ENCODE measurements at regions not wholly inside any gene's neighbourhood (a gene's known extent, or its start where the extent isn't known, plus 50 kb on each side); places are given as distances from the start of the nearest gene placed in this dataset.
"Not testable (repeated sequence)": the region's sequence is repeated elsewhere in the genome, so short reads cannot be mapped to it uniquely, and the experiment has no call there.

DNA sequence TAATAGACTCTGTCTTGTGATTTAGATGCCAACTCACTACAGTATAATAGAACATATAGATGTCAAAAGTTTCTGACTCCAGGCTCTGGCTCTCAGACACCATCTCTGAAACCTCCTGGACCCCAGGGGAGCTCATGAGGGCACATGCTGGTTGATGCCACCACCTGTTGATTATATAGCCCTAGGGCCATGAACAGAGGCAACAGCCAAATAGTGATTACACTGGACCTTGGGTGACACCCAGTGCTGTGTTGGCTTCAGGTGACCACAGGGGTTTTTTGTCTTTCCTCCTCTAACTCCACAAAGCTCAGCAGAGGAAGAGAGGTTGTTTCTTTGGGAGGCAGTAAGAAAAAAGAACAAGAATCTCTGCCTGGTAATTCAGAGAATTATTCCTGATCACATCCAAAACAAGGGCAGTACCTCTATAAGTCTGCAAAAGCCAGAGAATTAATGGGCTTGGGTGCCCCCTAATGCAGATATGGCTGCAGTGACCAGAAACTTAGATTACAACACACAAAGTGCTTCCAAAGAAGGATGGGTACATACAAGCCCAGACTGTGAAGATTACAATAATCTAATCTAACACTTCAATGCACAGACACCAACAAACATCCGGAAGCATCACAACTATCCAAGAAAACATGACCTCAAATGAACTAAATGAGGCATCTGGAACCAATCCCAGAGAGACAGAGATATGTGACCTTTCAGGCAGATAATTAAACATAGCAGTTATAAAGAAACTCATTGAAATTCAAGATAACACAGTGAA is 1920.6 kb downstream of the ARAP2 start:
- DNase-seq (ENCODE audit: low spot score): no peak
- Mint-ChIP-seq H3K27me3 (ENCODE audit: unreplicated experiment) (no peaks in the 10 kb centered on the region), H3K36me3 (ENCODE audit: low read depth, unreplicated experiment) (no peaks in the 10 kb centered on the region), H3K27ac (ENCODE audit: unreplicated experiment) (no peak overlapping the region), H3K4me1 (ENCODE audit: unreplicated experiment) (no peaks in the 10 kb centered on the region), H3K9me3 (ENCODE audit: unreplicated experiment) (no peaks in the 10 kb centered on the region), H3K4me3 (ENCODE audit: unreplicated experiment) (no peak overlapping the region)
- no peak for TF ChIP-seq CTCF (IDR thresholded peaks at IDR 0.05; ENCODE audit: unreplicated experiment)

GRCh38 chr4:34328939-34329338 is 1915.4 kb downstream of the ARAP2 start:
- H3K9me3 Mint-ChIP-seq (ENCODE audit: unreplicated experiment): no peaks in the 10 kb centered on the region
- no peak for DNase-seq (ENCODE audit: low spot score)
- no peak overlapping the region for H3K4me3 Mint-ChIP-seq (ENCODE audit: unreplicated experiment)
- no peak for TF ChIP-seq CTCF (IDR thresholded peaks at IDR 0.05; ENCODE audit: unreplicated experiment)
- H3K27me3 Mint-ChIP-seq (ENCODE audit: unreplicated experiment): no peaks in the 10 kb centered on the region
- H3K36me3 Mint-ChIP-seq (ENCODE audit: low read depth, unreplicated experiment): no peaks in the 10 kb centered on the region
- H3K4me1 Mint-ChIP-seq (ENCODE audit: unreplicated experiment): no peaks in the 10 kb centered on the region
- H3K27ac Mint-ChIP-seq (ENCODE audit: unreplicated experiment): no peak overlapping the region

DNA sequence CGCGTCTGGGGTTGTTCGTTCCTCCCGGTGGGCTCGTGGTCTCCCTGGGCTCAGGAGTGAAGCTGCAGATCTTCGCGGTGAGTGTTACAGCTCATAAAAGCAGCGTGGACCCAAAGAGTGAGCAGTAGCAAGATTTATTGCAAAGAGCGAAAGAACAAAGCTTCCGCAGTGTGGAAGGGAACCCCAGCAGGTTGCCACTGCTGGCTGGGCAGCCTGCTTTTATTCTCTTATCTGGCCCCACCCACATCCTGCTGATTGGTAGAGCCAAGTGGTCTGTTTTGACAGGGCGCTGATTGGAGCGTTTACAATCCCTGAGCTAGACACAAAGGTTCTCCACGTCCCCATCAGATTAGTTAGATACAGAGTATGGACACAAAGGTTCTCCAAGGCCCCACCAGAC is 1909.2 kb downstream of the ARAP2 start:
- H3K27ac Mint-ChIP-seq (ENCODE audit: unreplicated experiment); DNase-seq (ENCODE audit: low spot score); H3K9me3 Mint-ChIP-seq (ENCODE audit: unreplicated experiment); H3K4me3 Mint-ChIP-seq (ENCODE audit: unreplicated experiment); H3K4me1 Mint-ChIP-seq (ENCODE audit: unreplicated experiment); H3K27me3 Mint-ChIP-seq (ENCODE audit: unreplicated experiment); H3K36me3 Mint-ChIP-seq (ENCODE audit: low read depth, unreplicated experiment): not testable (repeated sequence)

GRCh38 chr4:34335556-34335955 is 1908.8 kb downstream of the ARAP2 start:
- H3K4me3 Mint-ChIP-seq (ENCODE audit: unreplicated experiment); H3K4me1 Mint-ChIP-seq (ENCODE audit: unreplicated experiment); H3K9me3 Mint-ChIP-seq (ENCODE audit: unreplicated experiment); H3K27me3 Mint-ChIP-seq (ENCODE audit: unreplicated experiment); DNase-seq (ENCODE audit: low spot score); H3K27ac Mint-ChIP-seq (ENCODE audit: unreplicated experiment); H3K36me3 Mint-ChIP-seq (ENCODE audit: low read depth, unreplicated experiment): not testable (repeated sequence)

DNA sequence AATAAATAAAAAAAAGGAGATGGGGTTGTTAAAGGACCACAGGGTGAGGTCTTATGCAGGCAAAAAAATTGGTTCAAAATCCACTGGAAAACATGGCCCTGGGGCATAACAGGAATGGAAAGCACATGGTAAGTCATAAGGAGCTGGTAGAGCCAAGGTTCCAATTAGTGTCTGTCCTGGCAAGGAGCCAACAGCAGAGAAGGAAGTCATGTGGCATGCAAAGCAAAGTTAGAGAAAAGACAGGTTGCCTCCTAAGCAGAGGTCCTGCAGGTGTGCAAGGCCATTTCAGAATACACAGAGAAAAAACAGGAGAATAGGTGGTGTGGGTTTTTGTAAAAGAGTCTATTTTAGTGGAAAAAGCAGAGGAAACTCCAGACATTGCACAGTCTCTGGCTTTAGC is 1881.7 kb downstream of the ARAP2 start:
- DNase-seq (ENCODE audit: low spot score): no peak
- no peaks in the 10 kb centered on the region for H3K9me3 Mint-ChIP-seq (ENCODE audit: unreplicated experiment)
- H3K4me3 Mint-ChIP-seq (ENCODE audit: unreplicated experiment): no peak overlapping the region
- H3K27ac Mint-ChIP-seq (ENCODE audit: unreplicated experiment): no peak overlapping the region
- H3K36me3 Mint-ChIP-seq (ENCODE audit: low read depth, unreplicated experiment): peaks cover 5% of the 10 kb centered on the region
- H3K4me1 Mint-ChIP-seq (ENCODE audit: unreplicated experiment): peaks cover 6% of the 10 kb centered on the region
- no peak for TF ChIP-seq CTCF (IDR thresholded peaks at IDR 0.05; ENCODE audit: unreplicated experiment)
- no peaks in the 10 kb centered on the region for H3K27me3 Mint-ChIP-seq (ENCODE audit: unreplicated experiment)

DNA sequence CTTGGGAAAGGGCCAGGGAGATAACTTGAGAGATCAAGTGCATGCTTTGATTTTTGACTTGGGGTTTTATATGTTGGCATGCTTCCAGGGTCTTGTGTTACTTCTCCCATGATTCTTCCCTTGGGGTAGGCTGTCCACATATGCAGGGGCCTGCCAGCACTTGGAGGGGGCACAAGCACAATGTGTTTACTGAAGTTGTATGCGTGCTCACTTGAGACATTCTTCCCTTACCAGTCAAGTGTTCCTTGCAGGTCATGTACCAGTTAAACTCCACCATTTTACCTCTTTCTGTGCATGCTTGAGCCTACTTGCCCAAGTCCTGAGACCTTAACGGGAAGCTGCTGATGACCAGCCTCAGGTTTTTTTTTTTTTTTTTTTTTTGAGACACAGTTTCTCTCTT is 1880.5 kb downstream of the ARAP2 start:
- Mint-ChIP-seq H3K4me3 (ENCODE audit: unreplicated experiment) (no peak overlapping the region), H3K27me3 (ENCODE audit: unreplicated experiment) (no peaks in the 10 kb centered on the region), H3K4me1 (ENCODE audit: unreplicated experiment) (peaks cover 6% of the 10 kb centered on the region), H3K27ac (ENCODE audit: unreplicated experiment) (no peak overlapping the region), H3K36me3 (ENCODE audit: low read depth, unreplicated experiment) (peaks cover 5% of the 10 kb centered on the region), H3K9me3 (ENCODE audit: unreplicated experiment) (no peaks in the 10 kb centered on the region)
- TF ChIP-seq CTCF (IDR thresholded peaks at IDR 0.05; ENCODE audit: unreplicated experiment): no peak
- no peak for DNase-seq (ENCODE audit: low spot score)

All from endothelial cell (in vitro differentiated cells).